ENCODE measurements at regions not wholly inside any gene's neighbourhood (a gene's known extent, or its start where the extent isn't known, plus 50 kb on each side); places are given as distances from the start of the nearest gene placed in this dataset.

- no peak for TF ChIP-seq POLR2AphosphoS5 (IDR thresholded peaks at IDR 0.05; ENCODE audit: insufficient read depth, low read depth, low read length)
- TF ChIP-seq FOS (IDR thresholded peaks at IDR 0.05; ENCODE audit: borderline replicate concordance, insufficient read depth, low read length), result no peak
- TF ChIP-seq MAX (IDR thresholded peaks at IDR 0.05; ENCODE audit: insufficient read depth, insufficient read length), result no peak
- no peak for TF ChIP-seq MYC (IDR thresholded peaks at IDR 0.05; ENCODE audit: low read depth, low read length)
- no peak for TF ChIP-seq POLR2A (IDR thresholded peaks at IDR 0.05; ENCODE audit: low read depth, low read length)
- no peak for TF ChIP-seq EZH2 (IDR thresholded peaks at IDR 0.05; ENCODE audit: borderline replicate concordance, low read depth, low read length, severe bottlenecking)
- no peak for TF ChIP-seq CTCF (IDR thresholded peaks at IDR 0.05; ENCODE audit: extremely low read depth in 1 of 2, insufficient read depth in 1 of 2, low read depth in 1 of 2, low read length in 2 of 2)
- TF ChIP-seq GATA2 (IDR thresholded peaks at IDR 0.05; ENCODE audit: insufficient read depth, insufficient read length, low read depth, low read length), result no peak
- no peak overlapping the region for H3K4me2 ChIP-seq (ENCODE audit: insufficient read depth, low read length)
- dilution Hi-C loops (cut with MboI; ENCODE audit: extremely low pct_ligation_motif_present, low sequenced_read_pairs) (no loop called here), intact Hi-C loops (cut with micrococcal nuclease) (no loop called here)
- H3K79me2 ChIP-seq (ENCODE audit: control insufficient read depth, insufficient read depth, low read length), result no peaks in the 10 kb centered on the region
- H3K9me1 ChIP-seq (replicated peaks; ENCODE audit: control insufficient read depth, extremely low read depth, insufficient read depth, low read length), result no peaks in the 10 kb centered on the region
- no peak overlapping the region for H2AFZ ChIP-seq (ENCODE audit: low read depth, low read length)
- DNase-seq (ENCODE audit: low read depth, low spot score) (no peak), FAIRE-seq (no peak)
- no peaks in the 10 kb centered on the region for H3K9me3 ChIP-seq (replicated peaks; ENCODE audit: control insufficient read depth, insufficient read depth, low read length)
- H3K27me3 ChIP-seq (ENCODE audit: control insufficient read depth in 2 of 2, insufficient read depth in 2 of 2, low read length in 2 of 2), result no peaks in the 10 kb centered on the region
- H4K20me1 ChIP-seq (replicated peaks; ENCODE audit: control insufficient read depth, extremely low read depth, insufficient read depth, low read length), result no peaks in the 10 kb centered on the region
- H3K9ac ChIP-seq (replicated peaks; ENCODE audit: extremely low read depth, insufficient read depth, low read length), result no peak overlapping the region
- H3K4me1 ChIP-seq (ENCODE audit: control insufficient read depth, extremely low read depth, insufficient read depth, low read length), result no peaks in the 10 kb centered on the region
- no peak overlapping the region for H3K4me3 ChIP-seq (replicated peaks in 1 of 3; ENCODE audit: insufficient read depth in 1 of 3, low read depth in 1 of 3, low read length in 3 of 3)
- no peaks in the 10 kb centered on the region for H3K36me3 ChIP-seq (ENCODE audit: control insufficient read depth in 2 of 2, extremely low read depth in 1 of 2, insufficient read depth in 2 of 2, low read length in 2 of 2)
- POLR2A ChIA-PET, result no interaction called here
- H3K27ac ChIP-seq (ENCODE audit: insufficient read depth, low read depth, low read length), result no peak overlapping the region
- CTCF ChIA-PET, result no interaction called here
- no TSS peak for BruUV-seq (replicated peaks)
These were observed 167.0 kb upstream of the MTPN start for GRCh38 chr7:136144182-136144581.

Measured in endothelial cell of umbilical vein (primary cell).